Hepatocyte (in vitro differentiated cells): ENCODE measurements at regions not wholly inside any gene's neighbourhood (a gene's known extent, or its start where the extent isn't known, plus 50 kb on each side); places are given as distances from the start of the nearest gene placed in this dataset. TPM values are rescaled to one million over a fixed set of nuclear protein-coding genes. Genes with fewer than 3 reads are reported as not detected.
"Not testable (repeated sequence)": the region's sequence is repeated elsewhere in the genome, so short reads cannot be mapped to it uniquely, and the experiment has no call there.

ENCODE experiments used
- DNase-seq: peaks from one replicate; pipeline ENCODE4 v3.0.0-alpha.2; 2016; ENCODE audit warnings: low spot score
- H2AFZ ChIP-seq: fragments of 200-600 bp; sonication (generic); 2 replicates; pipeline ENCODE4 v1.6.0; 2016; ENCODE audit warnings: antibody characterized with exemption, mild to moderate bottlenecking
- H3K27ac ChIP-seq: fragments of 200-600 bp; sonication (generic); 2 replicates; pipeline ENCODE4 v1.5.1; 2016; ENCODE audit warnings: mild to moderate bottlenecking
- H3K27me3 ChIP-seq: fragments of 200-600 bp; sonication (generic); 2 replicates; pipeline ENCODE4 v1.6.1; 2016
- H3K36me3 ChIP-seq: fragments of 200-600 bp; sonication (generic); replicated peaks from 2 replicates; pipeline ENCODE4 v1.5.1; 2016; ENCODE audit warnings: low read depth; ENCODE audit not compliant: insufficient read depth
- H3K4me1 ChIP-seq: fragments of 200-600 bp; sonication (generic); 2 replicates; pipeline ENCODE4 v1.5.1; 2016; ENCODE audit warnings: mild to moderate bottlenecking, moderate library complexity; ENCODE audit not compliant: insufficient read depth
- H3K4me2 ChIP-seq: fragments of 200-600 bp; sonication (generic); 2 replicates; pipeline ENCODE4 v1.6.0; 2016
- H3K4me3 ChIP-seq: fragments of 200-600 bp; sonication (generic); 2 replicates; pipeline ENCODE4 v1.5.1; 2016; ENCODE audit warnings: mild to moderate bottlenecking
- H3K79me2 ChIP-seq: fragments of 200-600 bp; sonication (generic); 2 replicates; pipeline ENCODE4 v1.6.0; 2017; ENCODE audit warnings: mild to moderate bottlenecking
- H3K9me2 ChIP-seq: fragments of 200-600 bp; sonication (generic); replicated peaks from 2 replicates; pipeline ENCODE4 v1.6.0; 2017; ENCODE audit warnings: mild to moderate bottlenecking; ENCODE audit not compliant: insufficient read depth
- H3K9me3 ChIP-seq: fragments of 200-600 bp; sonication (generic); 2 replicates; pipeline ENCODE4 v1.5.1; 2016; ENCODE audit warnings: low read depth, mild to moderate bottlenecking
- H4K20me1 ChIP-seq: fragments of 200-600 bp; sonication (generic); 2 replicates; pipeline ENCODE4 v1.6.0; 2016; ENCODE audit warnings: mild to moderate bottlenecking; ENCODE audit not compliant: insufficient read depth, poor library complexity, severe bottlenecking
- CTCF ChIP-seq: fragments of 200-600 bp; sonication (generic); IDR thresholded peaks from 2 replicates; pipeline ENCODE4 v1.5.1; 2016; ENCODE audit warnings: antibody characterized with exemption, mild to moderate bottlenecking; ENCODE audit not compliant: poor library complexity
- EZH2 ChIP-seq: fragments of 200-600 bp; sonication (generic); IDR thresholded peaks from 2 replicates; pipeline ENCODE4 v1.6.1; 2016; ENCODE audit warnings: antibody characterized with exemption, mild to moderate bottlenecking, borderline replicate concordance
- EZH2phosphoT487 ChIP-seq: fragments of 200-600 bp; sonication (generic); IDR thresholded peaks from one replicate; pipeline ENCODE4 v1.6.1; 2018; ENCODE audit warnings: antibody characterized with exemption, mild to moderate bottlenecking, low read depth, moderate library complexity; ENCODE audit not compliant: unreplicated experiment, severe bottlenecking
- WGBS: methylation state at CpG from one replicate; pipeline ENCODE4 v1.1.6; 2016; ENCODE audit warnings: low lambda C conversion rate; ENCODE audit errors: missing lambda C conversion rate; 5-methylcytosine and 5-hydroxymethylcytosine counted together
- microRNA-seq: library from miRNA; unstranded; fragments of <30 nt; microRNA quantifications from one replicate; pipeline ENCODE4, GENCODE V29; 2017
- small RNA-seq: library from RNA; depleted of rRNA; stranded (forward); fragments of <200 nt; gene quantifications from one replicate; pipeline ENCODE3, GENCODE V24; 2014

GRCh38 chr4:174383783-174384182, 100.1 kb downstream of the CEP44 start:
- TF ChIP-seq CTCF (no peak), EZH2 (no peak), EZH2phosphoT487 (no peak)

DNA sequence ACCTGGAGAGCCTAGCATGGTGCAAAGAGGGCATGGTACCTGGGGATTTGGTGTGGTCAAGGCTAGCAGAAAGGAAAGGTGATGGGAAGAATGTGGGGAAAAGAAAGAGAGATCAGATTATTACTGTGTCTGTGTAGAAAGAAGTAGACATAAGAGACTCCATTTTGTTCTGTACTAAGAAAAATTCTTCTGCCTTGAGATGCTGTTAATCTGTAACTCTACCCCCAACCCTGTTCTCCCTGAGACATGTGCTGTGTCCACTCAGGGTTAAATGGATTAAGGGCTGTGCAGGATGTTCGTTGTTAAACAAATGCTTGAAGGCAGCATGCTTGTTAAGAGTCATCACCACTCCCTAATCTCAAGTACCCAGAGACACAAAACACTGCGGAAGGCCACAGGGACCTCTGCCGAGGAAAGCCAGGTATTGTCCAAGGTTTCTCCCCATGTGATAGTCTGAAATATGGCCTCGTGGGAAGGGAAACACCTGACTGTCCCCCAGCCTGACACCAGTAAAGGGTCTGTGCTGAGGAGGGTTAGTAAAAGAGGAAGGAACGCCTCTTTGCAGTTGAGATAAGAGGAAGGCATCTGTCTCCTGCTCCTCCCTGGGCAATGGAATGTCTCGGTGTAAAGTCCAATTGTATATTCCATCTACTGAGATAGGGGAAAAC, 99.4 kb downstream of the CEP44 start:
- H3K4me2 ChIP-seq, H3K79me2 ChIP-seq, H3K36me3 ChIP-seq, H3K9me3 ChIP-seq, H3K27me3 ChIP-seq, H4K20me1 ChIP-seq, H3K4me3 ChIP-seq, H2AFZ ChIP-seq, H3K4me1 ChIP-seq, H3K9me2 ChIP-seq: not testable (repeated sequence)
- WGBS = 11% methylated on average over 6 of the region's 6 CpGs
- H3K27ac ChIP-seq = peak overlapping the region; percentile 95
- peak; percentile 24 for DNase-seq

More at GRCh38 chr4:174383783-174384182, 100.1 kb downstream of the CEP44 start:
- Histone ChIP-seq H3K9me2 (no peaks in the 10 kb centered on the region), H3K4me3 (no peak overlapping the region), H3K9me3 (no peaks in the 10 kb centered on the region), H3K4me1 (peaks cover 3% of the 10 kb centered on the region), H3K79me2 (no peaks in the 10 kb centered on the region), H3K4me2 (no peak overlapping the region), H3K36me3 (no peaks in the 10 kb centered on the region), H3K27me3 (no peaks in the 10 kb centered on the region), H4K20me1 (no peaks in the 10 kb centered on the region), H2AFZ (peak overlapping the region; percentile 6), H3K27ac (peak overlapping the region; percentile 95)
- 38% methylated on average over 6 of the region's 6 CpGs for WGBS
- DNase-seq = no peak

Small RNAs in the stretch of these regions (microRNA-seq; reads per million reads assigned to microRNA genes)
- not detected for gene MIR4276

Small RNAs in the stretch of these regions (small RNA-seq; reads per million reads assigned to genes)
- not detected for gene MIR4276
